Neural cell (in vitro differentiated cells): ENCODE measurements at regions not wholly inside any gene's neighbourhood (a gene's known extent, or its start where the extent isn't known, plus 50 kb on each side); places are given as distances from the start of the nearest gene placed in this dataset.

ENCODE experiments used
- RAD21 ChIP-seq: fragments of 450-650 bp; conservative IDR thresholded peaks from 2 replicates; pipeline ENCODE4 v1.6.1; 2014; ENCODE audit warnings: antibody characterized with exemption, mild to moderate bottlenecking, moderate library complexity
- TAF1 ChIP-seq: IDR thresholded peaks from 2 replicates; pipeline ENCODE4 v1.6.1; 2012; ENCODE audit warnings: low read depth
- TF ChIP-seq, protein P1 (sequence below): fragments of 450-650 bp; IDR thresholded peaks from 2 replicates; pipeline ENCODE4 v1.5.1; 2014; ENCODE audit warnings: antibody characterized with exemption, mild to moderate bottlenecking, moderate library complexity; ENCODE audit not compliant: poor library complexity, severe bottlenecking

DNA sequence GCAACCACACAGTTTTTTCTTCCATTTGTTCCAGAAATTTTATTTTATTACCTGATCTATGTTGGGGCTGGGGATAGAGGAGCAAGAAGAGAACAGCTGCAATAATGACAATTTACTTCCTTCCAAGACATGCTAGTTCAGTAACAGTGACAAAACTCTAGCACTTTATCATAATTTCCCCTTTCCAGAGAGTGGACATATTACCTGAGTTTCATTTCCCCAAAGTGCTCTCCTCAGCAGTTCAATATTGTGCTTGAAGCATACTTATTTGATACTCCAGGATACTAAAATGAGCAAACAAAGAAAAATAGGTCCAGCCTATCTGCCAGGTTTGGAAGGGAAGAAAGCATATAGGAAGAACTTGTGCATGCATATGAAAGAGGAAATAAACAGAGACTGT, 157.7 kb downstream of the ID4 start:
- TF ChIP-seq RAD21 (no peak), TAF1 (no peak)
- TF ChIP-seq, protein P1, sequence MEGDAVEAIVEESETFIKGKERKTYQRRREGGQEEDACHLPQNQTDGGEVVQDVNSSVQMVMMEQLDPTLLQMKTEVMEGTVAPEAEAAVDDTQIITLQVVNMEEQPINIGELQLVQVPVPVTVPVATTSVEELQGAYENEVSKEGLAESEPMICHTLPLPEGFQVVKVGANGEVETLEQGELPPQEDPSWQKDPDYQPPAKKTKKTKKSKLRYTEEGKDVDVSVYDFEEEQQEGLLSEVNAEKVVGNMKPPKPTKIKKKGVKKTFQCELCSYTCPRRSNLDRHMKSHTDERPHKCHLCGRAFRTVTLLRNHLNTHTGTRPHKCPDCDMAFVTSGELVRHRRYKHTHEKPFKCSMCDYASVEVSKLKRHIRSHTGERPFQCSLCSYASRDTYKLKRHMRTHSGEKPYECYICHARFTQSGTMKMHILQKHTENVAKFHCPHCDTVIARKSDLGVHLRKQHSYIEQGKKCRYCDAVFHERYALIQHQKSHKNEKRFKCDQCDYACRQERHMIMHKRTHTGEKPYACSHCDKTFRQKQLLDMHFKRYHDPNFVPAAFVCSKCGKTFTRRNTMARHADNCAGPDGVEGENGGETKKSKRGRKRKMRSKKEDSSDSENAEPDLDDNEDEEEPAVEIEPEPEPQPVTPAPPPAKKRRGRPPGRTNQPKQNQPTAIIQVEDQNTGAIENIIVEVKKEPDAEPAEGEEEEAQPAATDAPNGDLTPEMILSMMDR, result no peak
